HEK293 (cell line): ENCODE measurements at regions not wholly inside any gene's neighbourhood (a gene's known extent, or its start where the extent isn't known, plus 50 kb on each side); places are given as distances from the start of the nearest gene placed in this dataset.

Source experiments
- CTCF ChIA-PET: fragments of 350-600 bp; formaldehyde crosslinking; extraction: SDS; loops from one replicate; lab custom pipeline; 2021; ENCODE audit warnings: antibody characterized with exemption; lab: Yijun Ruan, JAX
- POLR2A ChIA-PET: fragments of 300-600 bp; formaldehyde crosslinking; extraction: SDS; loops from one replicate; lab custom pipeline; 2020; ENCODE audit warnings: antibody characterized with exemption, inconsistent platforms; lab: Yijun Ruan, JAX
- H3K27ac ChIP-seq: fragments of 200-500 bp; sonication (Bioruptor generic); 2 replicates; pipeline ENCODE4 v1.5.1; 2014; ENCODE audit warnings: low read depth, low read length, control low read depth, inconsistent platforms; ENCODE audit errors: extremely low read depth
- H3K36me3 ChIP-seq, 2 experiments: fragments of 200-500 bp in 1 of 2; sonication (Bioruptor generic) in 1 of 2; 1 replicate in 1 of 2; 2 replicates in 1 of 2; pipeline ENCODE4 v1.5.1; 2014 to 2017; ENCODE audit warnings: inconsistent platforms in 2 of 2, low read length in 2 of 2; ENCODE audit not compliant: control insufficient read depth in 2 of 2, insufficient read depth in 1 of 2
- H3K4me1 ChIP-seq: fragments of 200-500 bp; sonication (Bioruptor generic); 2 replicates; pipeline ENCODE4 v1.5.1; 2014; ENCODE audit warnings: mild to moderate bottlenecking, low read length, inconsistent platforms; ENCODE audit not compliant: control insufficient read depth, insufficient read depth
- H3K4me3 ChIP-seq: 2 replicates; pipeline ENCODE4 v1.5.1; 2011; ENCODE audit warnings: low read depth, mild to moderate bottlenecking, control low read depth, low read length, moderate library complexity
- H3K9me3 ChIP-seq: fragments of 200-500 bp; sonication (Bioruptor generic); 2 replicates; pipeline ENCODE4 v1.5.1; 2014; ENCODE audit warnings: low read depth, low read length, inconsistent platforms; ENCODE audit not compliant: control insufficient read depth, insufficient read depth
- GLIS2 ChIP-seq: fragments of 450-650 bp; formaldehyde crosslinking; IDR thresholded peaks from 2 replicates; pipeline ENCODE4 v1.5.1; 2016; ENCODE audit warnings: missing biosample characterization, missing genetic modification characterization
- REST ChIP-seq: fragments of 450-650 bp; formaldehyde crosslinking; IDR thresholded peaks from 2 replicates; pipeline ENCODE4 v1.5.1; 2016; ENCODE audit warnings: missing biosample characterization, missing genetic modification characterization
- TSHZ1 ChIP-seq: fragments of 450-650 bp; formaldehyde crosslinking; IDR thresholded peaks from 2 replicates; pipeline ENCODE4 v1.5.1; 2016; ENCODE audit warnings: missing biosample characterization, missing genetic modification characterization, borderline replicate concordance
- WT1 ChIP-seq: fragments of 450-650 bp; formaldehyde crosslinking; IDR thresholded peaks from 2 replicates; pipeline ENCODE4 v1.5.1; 2016; ENCODE audit warnings: missing biosample characterization, missing genetic modification characterization
- ZBTB20 ChIP-seq: fragments of 450-650 bp; formaldehyde crosslinking; IDR thresholded peaks from 2 replicates; pipeline ENCODE4 v1.5.1; 2016; ENCODE audit warnings: missing biosample characterization, missing genetic modification characterization
- ZBTB7A ChIP-seq: fragments of 450-650 bp; formaldehyde crosslinking; IDR thresholded peaks from 2 replicates; pipeline ENCODE4 v1.5.1; 2016; ENCODE audit warnings: low read depth, missing biosample characterization, missing genetic modification characterization
- ZFHX2 ChIP-seq: fragments of 450-650 bp; formaldehyde crosslinking; conservative IDR thresholded peaks from 2 replicates; pipeline ENCODE4 v1.5.1; 2016; ENCODE audit warnings: missing biosample characterization, missing genetic modification characterization
- ZFP37 ChIP-seq: fragments of 450-650 bp; formaldehyde crosslinking; IDR thresholded peaks from 2 replicates; pipeline ENCODE4 v1.5.1; 2016; ENCODE audit warnings: missing biosample characterization, missing genetic modification characterization
- ZNF175 ChIP-seq: fragments of 450-650 bp; formaldehyde crosslinking; IDR thresholded peaks from 2 replicates; pipeline ENCODE4 v1.5.1; 2016; ENCODE audit warnings: missing biosample characterization, missing genetic modification characterization
- ZNF23 ChIP-seq: fragments of 450-650 bp; formaldehyde crosslinking; IDR thresholded peaks from 2 replicates; pipeline ENCODE4 v1.5.1; 2016; ENCODE audit warnings: missing biosample characterization, missing genetic modification characterization, borderline replicate concordance
- ZNF266 ChIP-seq: fragments of 450-650 bp; formaldehyde crosslinking; IDR thresholded peaks from 2 replicates; pipeline ENCODE4 v1.5.1; 2016; ENCODE audit warnings: missing biosample characterization, missing genetic modification characterization, low read depth
- ZNF416 ChIP-seq: fragments of 450-650 bp; formaldehyde crosslinking; IDR thresholded peaks from 2 replicates; pipeline ENCODE4 v1.5.1; 2016; ENCODE audit warnings: missing biosample characterization, missing genetic modification characterization
- ZNF423 ChIP-seq: fragments of 450-650 bp; formaldehyde crosslinking; IDR thresholded peaks from 2 replicates; pipeline ENCODE4 v1.5.1; 2016; ENCODE audit warnings: missing biosample characterization, missing genetic modification characterization
- ZNF433 ChIP-seq: fragments of 450-650 bp; formaldehyde crosslinking; IDR thresholded peaks from 2 replicates; pipeline ENCODE4 v1.5.1; 2016; ENCODE audit warnings: missing biosample characterization, missing genetic modification characterization, low read depth
- ZNF48 ChIP-seq: fragments of 450-650 bp; formaldehyde crosslinking; IDR thresholded peaks from 2 replicates; pipeline ENCODE4 v1.5.1; 2016; ENCODE audit warnings: missing biosample characterization, missing genetic modification characterization
- ZNF558 ChIP-seq: fragments of 450-650 bp; formaldehyde crosslinking; IDR thresholded peaks from 2 replicates; pipeline ENCODE4 v1.5.1; 2016; ENCODE audit warnings: missing biosample characterization, missing genetic modification characterization
- ZNF776 ChIP-seq: fragments of 450-650 bp; formaldehyde crosslinking; IDR thresholded peaks from 2 replicates; pipeline ENCODE4 v1.5.0; 2017; ENCODE audit warnings: missing biosample characterization, missing genetic modification characterization, borderline replicate concordance
- ZNF785 ChIP-seq: fragments of 450-650 bp; formaldehyde crosslinking; IDR thresholded peaks from 2 replicates; pipeline ENCODE4 v1.5.1; 2016; ENCODE audit warnings: missing biosample characterization, missing genetic modification characterization
- ZSCAN18 ChIP-seq: fragments of 450-650 bp; formaldehyde crosslinking; IDR thresholded peaks from 2 replicates; pipeline ENCODE4 v1.5.1; 2016; ENCODE audit warnings: missing biosample characterization, missing genetic modification characterization

- POLR2A ChIA-PET: no interaction called here
- H3K27ac ChIP-seq: no peak overlapping the region
- TF ChIP-seq TSHZ1 (tag by site-specific recombination) (no peak), ZNF423 (tag by site-specific recombination) (no peak), ZFHX2 (no peak), ZNF48 (no peak), GLIS2 (tag by site-specific recombination) (no peak), ZNF23 (tag by site-specific recombination) (no peak), ZNF558 (tag by site-specific recombination) (no peak), ZNF175 (tag by site-specific recombination) (no peak), ZNF785 (no peak), ZNF266 (tag by site-specific recombination) (no peak), ZBTB7A (tag by site-specific recombination) (no peak), ZNF416 (tag by site-specific recombination) (no peak), ZNF776 (tag by site-specific recombination) (no peak), ZFP37 (no peak), REST (tag by site-specific recombination) (no peak), ZSCAN18 (tag by site-specific recombination) (no peak), ZNF433 (tag by site-specific recombination) (no peak), ZBTB20 (tag by site-specific recombination) (no peak), WT1 (tag by site-specific recombination) (no peak)
- H3K9me3 ChIP-seq: no peaks in the 10 kb centered on the region
- H3K36me3 ChIP-seq: no peaks in the 10 kb centered on the region
- H3K4me1 ChIP-seq: peaks cover 3% of the 10 kb centered on the region; the same call in 1 of the 2 replicates
- H3K4me3 ChIP-seq: no peak overlapping the region
- CTCF ChIA-PET: interaction anchor here (0.6 to 2.0 kb wide), 6 partner anchors 10 to 1231 kb away, joined by 3 to 9 read pairs (median 4); no protein-coding TSS in a partner anchor
Observed at GRCh38 chr9:38145526-38146053, 76.6 kb upstream of the SHB start.
